ENCODE measurements at regions not wholly inside any gene's neighbourhood (a gene's known extent, or its start where the extent isn't known, plus 50 kb on each side); places are given as distances from the start of the nearest gene placed in this dataset.
A peak's percentile ranks its signal among the peaks of the same experiment; 100 is the strongest.

GRCh38 chr1:80894921-80895320, 905.8 kb upstream of the ADGRL2 start:
- no peak overlapping the region for H3K27ac ChIP-seq (ENCODE audit: low read depth, low read length)
- Mint-ChIP-seq H3K4me3 (no peak overlapping the region), H3K4me1 (peaks cover 7% of the 10 kb centered on the region), H3K27ac (peak overlapping the region; percentile 36), H3K36me3 (ENCODE audit: low read depth) (no peaks in the 10 kb centered on the region), H3K27me3 (ENCODE audit: insufficient read depth) (no peaks in the 10 kb centered on the region), H3K9me3 (no peaks in the 10 kb centered on the region)
- H3K4me1 ChIP-seq (ENCODE audit: control insufficient read depth, insufficient read depth, low read length) = no peaks in the 10 kb centered on the region
- no peak for TF ChIP-seq CTCF (conservative IDR thresholded peaks at IDR 0.05)
- H3K27me3 ChIP-seq (ENCODE audit: control insufficient read depth, insufficient read depth, low read length, poor library complexity, severe bottlenecking) = no peaks in the 10 kb centered on the region
- no peak overlapping the region for H3K9ac ChIP-seq (ENCODE audit: extremely low read depth, low read length, poor library complexity, severe bottlenecking)
- DNase-seq = no peak
- H3K9me3 ChIP-seq (ENCODE audit: control insufficient read depth, low read length) = no peaks in the 10 kb centered on the region
- WGBS, 2 experiments (ENCODE audit: insufficient coverage in 1 of 2, insufficient read length in 1 of 2) = 100% methylated on average over 1 of the region's 1 CpG; no CpG with 5 or more reads in 1 of the 2 experiments
- no peaks in the 10 kb centered on the region for H3K36me3 ChIP-seq (ENCODE audit: control insufficient read depth, insufficient read depth, low read length)
- H3K4me3 ChIP-seq (ENCODE audit: low read length) = no peak overlapping the region

- no peaks in the 10 kb centered on the region for H3K27me3 Mint-ChIP-seq (ENCODE audit: insufficient read depth)
- H3K9me3 Mint-ChIP-seq = no peaks in the 10 kb centered on the region
- no peak for DNase-seq
- no peak overlapping the region for H3K4me3 Mint-ChIP-seq
- peak overlapping the region; percentile 11 for H3K27ac Mint-ChIP-seq
- H3K36me3 ChIP-seq (ENCODE audit: control insufficient read depth, insufficient read depth, low read length) = no peaks in the 10 kb centered on the region
- H3K27ac ChIP-seq (ENCODE audit: low read depth, low read length) = no peak overlapping the region
- no peaks in the 10 kb centered on the region for H3K4me1 ChIP-seq (ENCODE audit: control insufficient read depth, insufficient read depth, low read length)
- H3K9ac ChIP-seq (ENCODE audit: extremely low read depth, low read length, poor library complexity, severe bottlenecking) = no peak overlapping the region
- no peaks in the 10 kb centered on the region for H3K36me3 Mint-ChIP-seq (ENCODE audit: low read depth)
- 86 to 97% methylated on average over 1 to 2 of the region's 2 CpGs for WGBS, 2 experiments (ENCODE audit: insufficient coverage in 1 of 2, insufficient read length in 1 of 2)
- TF ChIP-seq CTCF (conservative IDR thresholded peaks at IDR 0.05) = no peak
- H3K27me3 ChIP-seq (ENCODE audit: control insufficient read depth, insufficient read depth, low read length, poor library complexity, severe bottlenecking) = no peaks in the 10 kb centered on the region
- H3K4me1 Mint-ChIP-seq = peaks cover 7% of the 10 kb centered on the region
- no peak overlapping the region for H3K4me3 ChIP-seq (ENCODE audit: low read length)
- H3K9me3 ChIP-seq (ENCODE audit: control insufficient read depth, low read length) = no peaks in the 10 kb centered on the region
Observed at GRCh38 chr1:80893115-80893514, 907.6 kb upstream of the ADGRL2 start.

GRCh38 chr1:80892539-80892938, 908.2 kb upstream of the ADGRL2 start:
- Histone ChIP-seq H3K36me3 (ENCODE audit: control insufficient read depth, insufficient read depth, low read length) (no peaks in the 10 kb centered on the region), H3K27me3 (ENCODE audit: control insufficient read depth, insufficient read depth, low read length, poor library complexity, severe bottlenecking) (no peaks in the 10 kb centered on the region), H3K27ac (ENCODE audit: low read depth, low read length) (peak overlapping the region; percentile 62), H3K9ac (ENCODE audit: extremely low read depth, low read length, poor library complexity, severe bottlenecking) (no peak overlapping the region), H3K4me3 (ENCODE audit: low read length) (no peak overlapping the region), H3K9me3 (ENCODE audit: control insufficient read depth, low read length) (no peaks in the 10 kb centered on the region), H3K4me1 (ENCODE audit: control insufficient read depth, insufficient read depth, low read length) (no peaks in the 10 kb centered on the region)
- Mint-ChIP-seq H3K4me3 (no peak overlapping the region), H3K36me3 (ENCODE audit: low read depth) (no peaks in the 10 kb centered on the region), H3K27me3 (ENCODE audit: insufficient read depth) (no peaks in the 10 kb centered on the region), H3K4me1 (peaks cover 7% of the 10 kb centered on the region), H3K9me3 (no peaks in the 10 kb centered on the region), H3K27ac (no peak overlapping the region)
- WGBS, 2 experiments (ENCODE audit: insufficient coverage in 1 of 2, insufficient read length in 1 of 2) = 72 to 84% methylated on average over 3 to 4 of the region's 4 CpGs
- TF ChIP-seq CTCF (conservative IDR thresholded peaks at IDR 0.05) = no peak
- peak; percentile 49 for DNase-seq

All from endodermal cell (in vitro differentiated cells).